NB4 (cell line): ENCODE measurements at regions not wholly inside any gene's neighbourhood (a gene's known extent, or its start where the extent isn't known, plus 50 kb on each side); places are given as distances from the start of the nearest gene placed in this dataset.

Experiments
- CTCF ChIP-seq: IDR thresholded peaks from one replicate; pipeline ENCODE4 v1.5.1; 2012; ENCODE audit warnings: low read depth, low read length
- MAX ChIP-seq: IDR thresholded peaks from 2 replicates; pipeline ENCODE4 v1.6.1; 2011; ENCODE audit warnings: low read depth, low read length
- POLR2A ChIP-seq: IDR thresholded peaks from 2 replicates; pipeline ENCODE4 v1.6.1; 2011; ENCODE audit warnings: mild to moderate bottlenecking; ENCODE audit not compliant: insufficient read length; ENCODE audit errors: extremely low read depth

- no peak for TF ChIP-seq CTCF
- no peak for TF ChIP-seq POLR2A
- TF ChIP-seq MAX, result no peak
Observed at GRCh38 chr16:51924744-51925143, 622.2 kb downstream of the TOX3 start.
